HG03439 (cell line): ENCODE measurements at regions not wholly inside any gene's neighbourhood (a gene's known extent, or its start where the extent isn't known, plus 50 kb on each side); places are given as distances from the start of the nearest gene placed in this dataset.

Source experiments
- ATAC-seq: cut with Tn5 transposase; IDR thresholded peaks from one replicate; pipeline ENCODE4 v1.9.1; 2021; ENCODE audit warnings: mild to moderate bottlenecking, moderate library complexity; ENCODE audit not compliant: unreplicated experiment

DNA sequence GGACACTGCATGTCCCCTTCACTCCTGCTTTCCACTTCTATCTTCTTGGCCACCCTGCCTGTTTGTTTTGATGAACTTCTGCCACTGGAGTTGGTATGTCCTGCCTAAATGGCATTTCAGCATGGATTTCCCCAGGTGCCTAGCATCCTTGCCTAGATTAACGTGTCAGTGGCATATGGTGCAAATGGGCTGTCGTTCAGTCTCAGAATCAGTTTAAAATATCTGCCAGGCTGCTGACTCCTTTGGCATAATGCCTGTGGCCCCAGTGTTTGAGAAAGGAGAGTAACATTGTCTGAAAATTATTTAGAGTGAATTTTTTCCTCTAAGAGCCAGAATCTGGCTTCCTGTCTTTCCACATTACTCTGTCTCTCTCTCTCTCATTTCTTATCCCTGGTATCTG is 64.9 kb upstream of the BARHL2 start:
- ATAC-seq = no peak

- ATAC-seq = no peak
Measured at GRCh38 chr1:90781534-90781933, 64.4 kb upstream of the BARHL2 start.

GRCh38 chr1:90780981-90781380 is 63.9 kb upstream of the BARHL2 start:
- ATAC-seq = no peak

DNA sequence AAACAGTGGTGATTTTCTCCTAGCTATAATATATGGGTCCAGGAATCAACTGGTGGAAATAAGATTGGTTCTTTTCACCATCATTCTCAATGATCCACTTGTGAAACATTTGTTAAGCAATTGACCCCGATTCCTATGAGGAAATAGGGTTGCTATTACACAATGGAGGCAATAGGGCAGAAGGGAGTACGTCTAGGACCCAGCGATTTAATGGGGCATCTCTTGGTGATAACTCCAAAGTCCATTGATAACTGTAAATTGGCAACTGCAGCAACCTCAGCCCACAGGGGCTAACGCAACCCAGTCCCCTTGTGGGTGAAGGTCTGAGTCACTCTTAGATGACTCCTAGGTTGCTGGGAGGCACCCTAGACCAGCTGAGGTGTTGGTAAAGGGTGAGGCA is 62.5 kb upstream of the BARHL2 start:
- no peak for ATAC-seq

- ATAC-seq = no peak
Measured at GRCh38 chr1:90778486-90778885, 61.4 kb upstream of the BARHL2 start.

DNA sequence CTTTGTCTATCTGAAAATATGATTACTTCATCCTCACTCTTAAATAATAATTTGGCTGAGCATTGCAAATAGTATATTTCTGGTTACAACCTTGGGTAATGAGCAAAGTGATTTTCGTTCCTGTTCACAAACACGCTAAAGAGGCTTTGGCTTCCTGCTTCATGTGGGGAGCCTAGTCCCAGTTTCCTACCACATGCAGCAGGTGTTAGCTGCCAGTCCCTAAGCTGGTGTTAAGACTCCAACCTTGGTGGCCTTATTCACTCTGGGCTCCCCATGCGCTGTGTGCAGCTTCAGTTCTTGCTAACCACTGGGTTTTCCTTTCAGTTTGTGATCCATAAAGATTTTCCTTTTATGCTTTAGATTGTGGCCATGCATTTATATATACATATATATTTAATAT is 56.7 kb upstream of the BARHL2 start:
- ATAC-seq = no peak

DNA sequence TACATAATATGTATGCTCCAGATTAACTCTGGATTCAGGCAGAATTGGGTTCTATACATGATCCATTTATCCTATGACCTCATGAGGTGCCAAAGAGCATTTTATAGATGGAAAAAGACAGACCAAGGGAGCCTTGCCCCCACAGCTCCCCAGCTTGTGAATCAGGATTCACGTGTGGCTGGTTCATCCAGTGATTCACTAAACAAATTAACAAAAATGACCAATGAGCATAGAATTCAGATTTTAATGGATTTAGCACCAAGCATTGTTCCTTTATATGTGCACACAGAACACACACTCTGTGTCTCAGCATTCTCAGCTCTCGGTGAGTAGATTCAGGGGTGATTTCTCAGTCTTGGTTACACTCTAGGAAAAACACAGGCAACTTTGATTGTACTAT is 51.7 kb upstream of the BARHL2 start:
- ATAC-seq = no peak

GRCh38 chr1:90768098-90768497 is 51.0 kb upstream of the BARHL2 start:
- ATAC-seq = no peak
